CD4-positive, alpha-beta T cell treated with Interleukin-10 for 1 hour (primary cell): ENCODE measurements at regions not wholly inside any gene's neighbourhood (a gene's known extent, or its start where the extent isn't known, plus 50 kb on each side); places are given as distances from the start of the nearest gene placed in this dataset.
"Not testable (repeated sequence)": the region's sequence is repeated elsewhere in the genome, so short reads cannot be mapped to it uniquely, and the experiment has no call there.

Experiments
- DNase-seq: peaks from one replicate; pipeline ENCODE4 v3.0.0-alpha.2; 2020

GRCh38 chr1:30010506-30011106 lies 712.8 kb downstream of the MATN1 start:
- no peak for DNase-seq

GRCh38 chr1:30009720-30010119 lies 713.7 kb downstream of the MATN1 start:
- no peak for DNase-seq

GRCh38 chr1:30008998-30009657 lies 714.3 kb downstream of the MATN1 start:
- no peak for DNase-seq

GRCh38 chr1:30008372-30008997 lies 714.9 kb downstream of the MATN1 start:
- DNase-seq: no peak

- no peak for DNase-seq
Measured at GRCh38 chr1:30005972-30006619, 717.3 kb downstream of the MATN1 start.

GRCh38 chr1:30001732-30002039 lies 721.7 kb downstream of the MATN1 start:
- no peak for DNase-seq

GRCh38 chr1:30001011-30001731 lies 722.2 kb downstream of the MATN1 start:
- DNase-seq: no peak

- no peak for DNase-seq
Measured at GRCh38 chr1:30000266-30000665, 723.1 kb downstream of the MATN1 start.

- no peak for DNase-seq
Measured at GRCh38 chr1:29999595-29999994, 723.8 kb downstream of the MATN1 start.

- DNase-seq: no peak
Measured at GRCh38 chr1:29998686-29999085, 724.7 kb downstream of the MATN1 start.

GRCh38 chr1:29997818-29998217 lies 725.6 kb downstream of the MATN1 start:
- not testable (repeated sequence) for DNase-seq

- no peak for DNase-seq
Measured at GRCh38 chr1:29993950-29994349, 729.4 kb downstream of the MATN1 start.

GRCh38 chr1:29991815-29992214 lies 731.6 kb downstream of the MATN1 start:
- DNase-seq: no peak

- DNase-seq: no peak
Measured at GRCh38 chr1:29991025-29991424, 732.4 kb downstream of the MATN1 start.

GRCh38 chr1:29990304-29990703 lies 733.1 kb downstream of the MATN1 start:
- no peak for DNase-seq

GRCh38 chr1:29986986-29987385 lies 736.4 kb downstream of the MATN1 start:
- DNase-seq: no peak

- DNase-seq: no peak
Measured at GRCh38 chr1:29985606-29985945, 737.8 kb downstream of the MATN1 start.

- no peak for DNase-seq
Measured at GRCh38 chr1:29984862-29985605, 738.4 kb downstream of the MATN1 start.

GRCh38 chr1:29984166-29984861 lies 739.1 kb downstream of the MATN1 start:
- no peak for DNase-seq

GRCh38 chr1:29983321-29983720 lies 740.1 kb downstream of the MATN1 start:
- no peak for DNase-seq

- DNase-seq: no peak
Measured at GRCh38 chr1:29981586-29982239, 741.7 kb downstream of the MATN1 start.

- DNase-seq: no peak
Measured at GRCh38 chr1:29977550-29977949, 741.2 kb downstream of the PTPRU start.
